Activated T-cell treated with anti-CD3 and anti-CD28 coated beads for 1 hour (primary cell): ENCODE measurements at regions not wholly inside any gene's neighbourhood (a gene's known extent, or its start where the extent isn't known, plus 50 kb on each side); places are given as distances from the start of the nearest gene placed in this dataset.

Experiments
- DNase-seq: peaks from one replicate; pipeline ENCODE4 v3.0.0-alpha.2; 2020; ENCODE audit warnings: low read depth

DNA sequence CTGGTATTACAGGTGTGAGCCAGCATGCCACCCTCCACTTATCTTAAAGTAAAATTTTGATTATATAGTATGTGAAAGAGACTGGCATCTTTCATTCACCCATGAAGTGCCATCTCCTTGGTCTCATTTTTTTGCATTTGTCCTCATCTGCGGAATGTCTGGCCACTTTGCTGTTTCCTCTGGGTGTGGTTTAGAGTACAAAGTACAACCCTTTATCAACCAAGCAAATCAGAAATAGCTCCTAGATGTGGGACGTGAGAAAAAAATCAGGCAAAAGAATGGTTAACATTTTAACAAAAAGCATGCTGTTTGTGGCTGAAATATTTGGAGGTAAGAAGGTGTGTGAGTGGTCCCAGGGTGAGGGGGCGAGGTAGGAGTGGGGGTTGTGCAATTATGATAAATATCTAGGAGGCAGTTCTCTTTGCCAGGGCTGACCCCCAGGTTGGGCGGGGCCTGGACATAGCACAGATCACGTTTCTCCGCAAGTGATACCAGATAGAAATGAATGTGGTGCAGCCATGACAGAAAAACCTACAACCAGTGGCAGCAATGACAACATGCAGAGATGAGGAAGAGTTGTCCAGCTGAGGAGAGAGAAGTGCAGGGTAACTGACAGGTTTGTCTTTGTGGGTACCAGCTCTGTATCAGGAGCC is 115.8 kb upstream of the SERTAD2 start:
- no peak for DNase-seq

DNA sequence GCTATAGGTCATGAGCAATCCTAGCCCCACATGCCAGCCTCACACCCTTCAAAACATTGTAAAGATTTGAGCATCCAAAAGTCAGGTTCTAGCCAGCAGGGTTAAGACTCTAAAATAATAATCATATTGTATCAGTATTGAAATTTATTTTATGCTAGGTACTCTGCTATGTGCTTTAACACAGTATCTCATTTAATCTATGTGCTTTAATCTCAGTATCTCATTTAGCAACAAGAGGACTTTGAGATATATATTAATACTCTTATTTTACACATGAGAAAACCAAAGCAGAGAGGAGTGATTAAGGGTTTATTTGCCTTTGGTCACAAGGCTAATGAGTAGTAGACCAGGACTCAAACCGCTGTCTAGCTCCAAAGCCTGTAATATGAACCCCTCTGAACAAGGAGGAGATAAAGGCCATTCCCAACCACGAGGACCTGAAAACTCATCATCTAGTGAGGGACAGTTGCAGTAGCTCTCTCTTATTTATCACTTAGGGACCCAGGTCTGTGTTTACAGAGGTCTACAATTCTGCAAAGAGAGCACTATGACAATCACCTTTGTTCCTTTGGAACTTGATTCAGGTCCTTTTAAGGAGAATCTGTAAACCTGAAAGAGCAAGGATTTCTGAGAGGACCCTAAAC is 116.5 kb upstream of the SERTAD2 start:
- DNase-seq, result no peak

DNA sequence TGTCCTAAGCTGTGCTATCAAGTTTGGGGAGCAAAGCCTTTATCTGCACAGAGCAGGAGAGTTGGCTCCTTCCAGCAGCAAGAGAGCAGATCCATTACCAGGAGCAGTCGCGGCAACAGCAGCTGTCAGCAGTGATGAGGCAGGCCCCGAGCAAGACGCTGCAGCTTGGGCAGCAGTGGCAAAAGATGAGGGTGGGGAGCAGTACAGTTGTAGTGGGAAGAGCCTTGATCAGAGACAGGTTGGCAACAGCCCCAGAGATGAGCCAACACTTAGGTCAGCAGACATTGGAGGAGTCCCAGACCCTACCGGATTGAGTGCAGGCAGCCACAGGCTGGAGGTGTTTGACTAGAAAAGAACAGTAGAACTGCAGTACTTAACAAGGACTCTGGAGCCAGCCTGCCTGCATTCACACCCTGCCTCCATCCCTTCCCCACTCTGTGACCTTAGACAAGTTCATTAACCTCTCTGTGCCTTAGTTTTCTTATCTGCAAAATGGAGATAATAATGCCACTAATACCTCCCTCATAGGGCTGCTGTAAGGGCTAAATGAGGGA is 117.1 kb upstream of the SERTAD2 start:
- DNase-seq, result no peak

DNA sequence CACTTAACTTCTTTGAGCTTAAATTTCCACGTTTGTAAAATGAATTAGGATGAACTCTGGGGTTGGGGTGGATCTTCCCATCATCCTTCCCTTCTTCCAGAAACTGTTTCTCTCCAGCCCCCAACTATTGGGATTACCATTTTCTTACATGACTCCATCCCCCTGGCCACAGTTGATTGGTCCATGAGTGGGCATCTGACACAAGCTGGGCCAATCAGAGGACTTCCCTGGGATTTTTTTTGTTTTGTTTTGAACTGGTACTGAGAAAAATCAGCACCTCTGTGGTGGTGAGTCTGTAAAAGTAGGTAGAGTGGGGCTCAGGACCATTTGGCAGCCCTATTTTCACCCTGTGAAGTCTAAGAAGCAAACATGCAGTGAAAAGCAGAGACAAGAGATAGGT is 118.0 kb upstream of the SERTAD2 start:
- DNase-seq, result no peak

- DNase-seq, result no peak
These were observed 119.9 kb upstream of the SERTAD2 start for GRCh38 chr2:64773461-64774118.

- no peak for DNase-seq
These were observed 124.1 kb upstream of the SERTAD2 start for GRCh38 chr2:64777841-64778240.

DNA sequence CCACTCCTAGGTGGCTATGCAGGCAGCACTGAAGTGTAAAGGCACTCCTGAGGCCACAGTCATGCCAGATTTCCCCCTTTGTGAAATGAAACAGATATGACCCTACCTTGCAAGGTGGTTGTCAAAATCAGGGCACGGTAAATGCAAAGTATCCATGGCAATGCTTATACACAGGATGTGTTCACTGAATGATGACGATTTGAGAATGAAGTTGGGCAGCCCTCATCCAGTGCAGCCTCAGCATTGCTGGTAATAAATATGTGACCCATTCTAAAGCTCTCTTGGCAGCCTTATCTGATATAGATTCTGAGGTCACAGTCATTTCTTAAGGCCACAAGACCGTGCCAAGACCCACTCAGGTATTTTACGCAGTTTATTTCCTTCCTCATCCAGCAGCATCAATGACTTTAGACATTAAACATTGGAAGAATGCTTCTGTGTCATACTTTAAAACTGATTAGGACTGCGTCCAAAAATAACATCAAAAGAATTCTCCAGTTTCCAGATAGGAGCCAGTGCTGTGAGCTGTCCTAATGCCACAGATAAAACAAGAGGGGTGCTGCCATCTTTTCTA is 125.5 kb upstream of the SERTAD2 start:
- no peak for DNase-seq

- no peak for DNase-seq
These were observed 126.3 kb upstream of the SERTAD2 start for GRCh38 chr2:64780041-64780440.

GRCh38 chr2:64781711-64782390 is 128.1 kb upstream of the SERTAD2 start:
- no peak for DNase-seq

- DNase-seq, result no peak
These were observed 130.7 kb upstream of the SERTAD2 start for GRCh38 chr2:64784168-64785061.

- no peak for DNase-seq
These were observed 131.5 kb upstream of the SERTAD2 start for GRCh38 chr2:64785245-64785644.

GRCh38 chr2:64786343-64787018 is 132.8 kb upstream of the SERTAD2 start:
- DNase-seq, result no peak

DNA sequence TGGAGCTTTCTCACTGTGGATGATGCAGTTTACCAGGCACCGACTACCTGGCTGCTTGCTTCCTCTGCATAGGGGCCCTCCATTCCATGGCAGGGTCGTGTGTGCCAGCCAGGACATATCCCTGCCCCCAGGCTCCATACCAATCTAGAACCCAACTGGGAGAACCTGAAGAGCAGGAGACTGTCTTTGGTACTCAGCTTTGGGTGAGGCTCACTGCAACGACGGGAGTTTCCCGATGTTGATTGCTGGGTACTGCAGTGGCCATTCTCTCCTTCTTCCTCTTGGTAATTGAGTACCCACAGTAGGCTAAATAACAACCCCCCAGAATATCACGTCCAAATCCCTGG is 133.3 kb upstream of the SERTAD2 start:
- no peak for DNase-seq

DNA sequence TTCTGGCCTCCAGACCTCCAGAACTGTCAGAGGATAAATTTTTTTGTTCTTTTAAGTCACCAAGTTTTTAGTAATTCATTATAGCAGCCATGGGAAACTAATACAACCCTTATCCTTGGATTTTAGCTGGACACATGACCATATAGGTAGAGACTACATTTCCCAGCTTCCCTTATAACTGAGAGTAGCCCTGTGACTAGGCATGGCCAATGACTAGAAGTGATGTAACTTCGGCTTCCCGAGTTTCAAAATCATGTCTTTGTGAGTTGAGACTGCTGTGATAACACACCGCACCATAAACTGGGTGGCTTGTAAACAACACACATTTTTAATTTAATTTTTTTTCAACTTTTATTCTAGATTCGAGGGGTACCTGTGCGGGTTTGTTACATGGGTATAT is 134.0 kb upstream of the SERTAD2 start:
- DNase-seq, result no peak

DNA sequence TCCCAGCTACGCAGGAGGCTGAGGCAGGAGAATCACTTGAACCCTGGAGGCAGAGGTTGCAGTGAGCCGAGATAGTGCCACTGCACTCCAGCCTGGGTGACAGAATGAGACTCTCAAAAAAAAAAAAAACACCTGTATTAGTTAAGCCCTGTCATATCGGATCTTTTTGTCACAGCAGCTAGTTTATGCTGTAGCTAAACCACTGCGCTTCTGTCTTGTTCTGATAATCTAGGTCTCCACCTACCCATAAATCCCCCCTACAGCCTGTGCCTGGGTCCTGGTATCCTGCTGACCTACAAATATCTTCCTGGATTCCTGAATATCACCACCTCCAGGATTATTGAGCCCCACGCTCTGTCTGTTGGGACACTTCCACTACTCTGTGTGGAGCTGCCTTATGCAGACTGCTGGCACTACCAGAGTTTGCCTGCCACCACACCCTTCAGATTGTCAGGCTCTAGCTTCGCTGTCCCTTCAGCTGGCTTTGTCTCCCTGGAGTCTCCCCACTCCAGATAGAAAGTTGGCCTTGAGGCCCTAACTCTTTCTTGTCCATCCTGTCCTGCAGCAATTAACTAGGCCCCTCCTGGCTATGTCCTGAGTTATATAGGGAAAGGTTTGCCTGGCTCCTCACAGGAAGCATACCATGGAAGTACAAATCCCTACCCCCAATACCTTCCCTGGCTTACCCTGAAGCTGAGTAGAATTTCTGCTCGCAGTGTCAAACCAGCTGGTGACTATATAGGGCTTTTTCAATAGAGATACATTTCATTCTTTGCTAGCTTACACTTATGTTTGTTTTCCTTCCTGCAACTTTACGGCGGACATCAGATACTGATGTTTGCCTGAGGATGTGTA is 136.0 kb upstream of the SERTAD2 start:
- no peak for DNase-seq

DNA sequence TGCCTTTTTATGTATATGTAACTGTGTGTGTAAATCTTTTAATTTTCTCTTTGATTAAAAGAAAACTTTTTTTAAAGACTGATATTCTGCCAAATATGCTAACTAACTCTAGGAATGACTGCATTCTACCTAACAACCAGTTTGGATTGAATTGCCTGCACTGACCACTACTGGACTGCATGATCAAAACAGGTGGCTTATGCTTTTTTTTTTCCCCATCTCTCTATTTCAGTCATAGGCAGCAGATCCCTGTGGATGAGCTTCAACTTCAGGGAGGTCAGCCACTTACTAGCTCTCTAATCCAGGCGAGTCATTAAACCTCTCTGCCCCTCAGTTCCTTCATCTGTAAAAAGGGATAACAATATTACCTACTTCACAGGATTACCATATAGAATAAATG is 138.6 kb upstream of the SERTAD2 start:
- DNase-seq, result no peak

DNA sequence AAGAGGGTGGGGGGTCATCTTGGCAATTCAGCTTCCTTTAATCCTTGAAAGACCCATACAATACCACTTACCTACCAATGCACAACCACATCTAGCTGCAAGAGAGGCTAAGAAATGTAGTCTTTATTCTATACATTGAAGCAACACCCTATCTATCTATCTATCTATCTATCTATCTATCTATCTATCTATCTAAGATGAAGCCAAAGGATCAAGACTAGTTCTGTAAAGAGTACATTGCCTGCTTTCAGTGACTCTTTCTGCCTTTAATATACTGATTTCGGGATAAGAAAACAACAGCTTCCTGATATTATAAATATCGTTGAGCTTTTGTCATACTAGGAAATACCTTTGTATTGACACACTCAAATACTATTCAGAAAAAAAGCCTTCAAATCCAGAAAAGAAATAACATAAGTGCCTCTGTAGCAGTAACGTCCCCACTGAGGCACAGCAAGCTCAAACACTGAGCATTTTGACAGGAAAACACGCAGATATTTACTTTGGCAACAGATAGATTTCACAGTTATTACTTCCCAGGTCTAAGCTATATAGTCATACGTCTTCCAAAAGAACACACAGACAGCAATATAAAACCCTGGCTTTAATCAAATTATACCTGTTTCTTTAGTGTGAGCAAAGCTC is 139.4 kb upstream of the SERTAD2 start:
- no peak for DNase-seq

GRCh38 chr2:64793701-64794100 is 140.0 kb upstream of the SERTAD2 start:
- no peak for DNase-seq

- no peak for DNase-seq
These were observed 140.8 kb upstream of the SERTAD2 start for GRCh38 chr2:64794426-64794995.
